Right ventricle myocardium inferior (tissue), 1 donor: ENCODE measurements at regions not wholly inside any gene's neighbourhood (a gene's known extent, or its start where the extent isn't known, plus 50 kb on each side); places are given as distances from the start of the nearest gene placed in this dataset.

Experiments
- ATAC-seq: fragments of 200-7000 bp; cut with Tn5 transposase; one replicate; pipeline ENCODE4 v1.9.1; 2020; ENCODE audit warnings: mild to moderate bottlenecking, moderate library complexity
- DNase-seq: peaks from one replicate; pipeline ENCODE4 v3.0.0; 2021; ENCODE audit errors: missing footprints
- intact Hi-C: fragments of 100-400 bp; cut with DNase I; formaldehyde crosslinking; loops from one replicate; pipeline ENCODE4 v1.11.0; 2022
- donor health status: DM: no; HTN: yes; CAD: no; lungs with severe emphysema.

DNA sequence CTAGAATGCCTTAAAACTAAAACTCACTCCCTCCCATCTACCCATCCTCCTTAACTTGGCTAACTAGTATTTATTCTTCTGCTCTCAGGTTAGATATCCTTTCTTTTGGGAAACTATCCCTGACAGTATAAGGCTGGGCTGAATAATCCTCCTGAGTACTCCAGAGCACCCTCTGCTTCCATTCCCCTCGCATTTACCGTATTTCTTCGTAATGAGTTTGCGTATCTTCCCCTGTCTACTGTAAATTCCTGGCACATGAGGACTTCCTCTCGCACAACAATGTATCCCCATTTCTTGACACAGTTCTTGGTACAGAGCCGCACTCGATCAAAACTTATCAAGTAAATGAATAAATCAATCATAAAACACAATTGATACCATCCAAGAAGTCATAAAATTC is 82.9 kb upstream of the AKAP13 start:
- intact Hi-C loops: loop anchor here (2.0 to 10.0 kb wide), 2 partner anchors 417 to 541 kb away; no protein-coding TSS in a partner anchor
- no peak for ATAC-seq
- DNase-seq: no peak

GRCh38 chr15:85298366-85298765 is 82.0 kb upstream of the AKAP13 start:
- intact Hi-C loops: loop anchor here (10.0 kb wide), 1 partner anchor 416 kb away; no protein-coding TSS in a partner anchor
- ATAC-seq (no peak), DNase-seq (no peak)

DNA sequence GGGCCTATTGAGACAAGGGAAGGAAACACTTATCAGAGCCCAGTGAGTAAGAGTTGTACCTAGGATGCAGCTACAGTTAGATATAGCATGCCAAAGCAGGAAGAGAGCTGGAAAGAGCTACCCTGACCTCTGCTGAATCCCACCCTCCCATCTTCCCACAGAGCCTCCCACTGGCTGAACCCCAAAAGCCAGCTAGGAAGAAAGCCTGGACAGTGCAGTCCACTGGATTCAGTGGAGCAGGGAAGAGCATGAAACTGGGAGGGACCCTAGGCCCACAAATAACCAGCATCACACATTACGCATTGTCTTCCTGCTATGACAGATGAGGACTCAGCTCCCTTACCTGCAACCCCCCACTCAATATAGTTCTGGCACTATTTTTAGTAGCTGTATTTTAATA is 81.5 kb upstream of the AKAP13 start:
- intact Hi-C loops: loop anchor here (10.0 kb wide), 1 partner anchor 416 kb away; no protein-coding TSS in a partner anchor

DNA sequence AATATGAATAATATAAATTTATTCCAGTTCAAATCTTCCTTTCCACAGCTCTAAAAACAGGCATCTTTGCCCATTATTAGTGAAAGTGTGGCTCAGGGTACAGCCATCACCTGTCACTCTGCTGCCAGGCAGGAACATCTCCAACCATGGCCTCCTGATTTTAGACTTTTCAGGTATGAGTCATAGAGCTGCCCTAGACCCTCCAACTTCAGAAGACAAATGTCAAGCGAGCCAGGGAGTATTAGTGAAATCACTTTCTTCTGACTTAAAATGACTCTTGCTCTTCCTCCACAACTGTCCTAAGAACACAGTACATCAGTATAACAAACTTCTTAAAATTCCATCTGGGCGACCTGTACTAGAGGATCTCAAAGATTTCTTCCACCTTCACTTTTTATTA is 78.1 kb upstream of the AKAP13 start:
- intact Hi-C loops: no loop called here
- no peak for DNase-seq
- ATAC-seq: no peak

More for the DNA sequence above, 81.5 kb upstream of the AKAP13 start:
- no peak for ATAC-seq
- DNase-seq: no peak

GRCh38 chr15:85305050-85305449 is 75.4 kb upstream of the AKAP13 start:
- ATAC-seq: no peak
- DNase-seq: no peak
- intact Hi-C loops: no loop called here

GRCh38 chr15:85306946-85307686 is 73.3 kb upstream of the AKAP13 start:
- DNase-seq (no peak), ATAC-seq (no peak)
- intact Hi-C loops: no loop called here

DNA sequence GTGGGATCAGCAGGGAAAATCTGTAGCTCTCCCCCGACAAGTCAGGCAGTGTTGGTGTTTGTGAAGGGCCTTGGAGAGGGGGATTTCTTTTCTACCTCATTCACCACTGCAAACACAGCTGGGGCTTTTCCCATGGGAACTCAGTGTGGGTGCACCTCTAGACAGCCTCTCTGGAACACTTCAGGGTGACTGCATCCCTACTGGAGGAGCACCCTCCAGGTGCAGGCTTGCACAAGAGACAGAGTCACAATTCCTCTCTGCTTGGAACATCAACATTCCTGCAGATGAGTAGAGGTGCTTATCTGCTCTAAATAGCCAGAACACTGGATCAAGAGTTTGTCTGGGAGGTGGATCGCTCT is 72.7 kb upstream of the AKAP13 start:
- no peak for ATAC-seq
- intact Hi-C loops: no loop called here
- no peak for DNase-seq

- intact Hi-C loops: no loop called here
- no peak for DNase-seq
- ATAC-seq: no peak
These were observed 68.8 kb upstream of the AKAP13 start for GRCh38 chr15:85311647-85312046.

DNA sequence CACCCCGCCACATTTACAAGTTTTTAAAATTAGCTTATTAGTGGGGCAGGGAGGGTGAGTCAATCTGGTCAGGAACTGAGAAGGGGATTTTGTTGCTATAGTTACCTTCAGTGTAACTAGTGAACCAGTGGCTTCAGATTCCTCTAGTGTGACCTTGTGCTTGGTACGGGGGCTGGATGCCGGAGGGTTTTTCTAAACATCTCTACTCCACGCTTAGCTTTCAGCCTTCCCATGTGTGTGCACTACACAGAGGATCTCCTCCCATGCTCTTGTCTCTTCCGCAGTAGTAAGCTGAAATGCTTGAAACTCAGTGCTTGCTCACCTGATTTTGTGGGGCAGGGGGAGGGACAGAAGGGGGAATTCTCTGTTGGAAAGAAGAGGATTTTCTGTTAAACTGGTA is 67.9 kb upstream of the AKAP13 start:
- intact Hi-C loops: no loop called here
- ATAC-seq (no peak), DNase-seq (no peak)

DNA sequence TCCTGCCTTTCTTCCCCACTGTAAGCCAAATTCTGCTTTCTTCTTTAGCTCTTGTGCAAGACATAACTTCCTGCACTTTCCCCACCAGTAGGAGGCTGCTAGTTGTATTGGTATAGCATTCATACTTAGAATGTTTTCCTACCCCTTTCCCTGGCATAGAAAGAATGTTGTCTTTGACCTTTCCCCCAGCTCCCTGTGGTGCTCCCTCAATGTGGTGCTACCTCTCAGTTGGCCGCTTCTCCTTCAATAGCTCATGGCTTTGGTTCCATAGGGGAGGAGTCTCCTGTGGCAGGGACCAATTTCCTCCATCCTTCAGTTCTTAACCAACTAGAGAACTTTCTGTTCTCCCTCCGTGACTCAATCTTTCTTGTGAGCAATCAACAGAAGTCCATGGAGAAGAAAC is 67.5 kb upstream of the AKAP13 start:
- ATAC-seq: no peak
- no peak for DNase-seq
- intact Hi-C loops: no loop called here

DNA sequence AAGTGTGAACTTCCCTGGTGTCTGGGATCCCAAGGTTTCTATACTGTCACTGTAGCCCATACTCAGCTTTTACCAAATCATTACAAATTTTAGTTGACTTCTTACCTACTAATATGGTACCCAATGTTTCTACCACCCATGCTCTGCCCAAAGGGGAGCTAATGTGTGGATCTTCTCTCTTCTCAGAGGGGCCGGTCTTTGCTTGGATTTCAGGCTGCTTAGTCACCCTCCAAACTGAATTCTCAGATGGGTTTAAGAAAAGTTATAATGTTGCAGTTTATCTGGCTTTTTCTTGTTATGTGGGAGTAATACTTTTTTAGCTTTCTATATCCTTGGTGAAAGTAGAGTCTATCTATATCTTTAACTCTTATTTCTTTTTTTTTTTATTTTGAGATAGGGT is 67.1 kb upstream of the AKAP13 start:
- intact Hi-C loops: no loop called here
- DNase-seq (no peak), ATAC-seq (no peak)

DNA sequence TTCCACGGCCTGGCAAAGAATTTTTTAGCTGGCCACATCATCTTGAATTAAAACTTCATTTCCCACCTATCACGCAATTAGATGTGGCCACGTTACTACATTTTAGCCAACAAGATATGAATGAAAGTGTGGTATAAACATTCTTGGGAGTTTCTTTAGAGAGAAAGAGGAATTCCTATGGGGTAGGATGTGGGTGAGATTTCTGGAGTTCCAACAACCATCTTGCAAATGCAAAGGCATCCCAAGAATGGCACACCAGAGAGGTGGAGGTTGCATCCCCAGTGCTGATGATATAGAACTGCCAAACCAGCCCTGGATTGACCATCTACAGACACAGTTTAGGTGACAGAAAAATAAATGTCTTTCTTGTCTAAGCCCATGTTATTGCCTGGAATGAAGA is 66.3 kb upstream of the AKAP13 start:
- intact Hi-C loops: no loop called here
- no peak for ATAC-seq
- DNase-seq: no peak

GRCh38 chr15:85314633-85315032 is 65.8 kb upstream of the AKAP13 start:
- no peak for ATAC-seq
- no peak for DNase-seq
- intact Hi-C loops: no loop called here

- ATAC-seq (no peak), DNase-seq (no peak)
- intact Hi-C loops: no loop called here
These were observed 64.0 kb upstream of the AKAP13 start for GRCh38 chr15:85316244-85316934.

DNA sequence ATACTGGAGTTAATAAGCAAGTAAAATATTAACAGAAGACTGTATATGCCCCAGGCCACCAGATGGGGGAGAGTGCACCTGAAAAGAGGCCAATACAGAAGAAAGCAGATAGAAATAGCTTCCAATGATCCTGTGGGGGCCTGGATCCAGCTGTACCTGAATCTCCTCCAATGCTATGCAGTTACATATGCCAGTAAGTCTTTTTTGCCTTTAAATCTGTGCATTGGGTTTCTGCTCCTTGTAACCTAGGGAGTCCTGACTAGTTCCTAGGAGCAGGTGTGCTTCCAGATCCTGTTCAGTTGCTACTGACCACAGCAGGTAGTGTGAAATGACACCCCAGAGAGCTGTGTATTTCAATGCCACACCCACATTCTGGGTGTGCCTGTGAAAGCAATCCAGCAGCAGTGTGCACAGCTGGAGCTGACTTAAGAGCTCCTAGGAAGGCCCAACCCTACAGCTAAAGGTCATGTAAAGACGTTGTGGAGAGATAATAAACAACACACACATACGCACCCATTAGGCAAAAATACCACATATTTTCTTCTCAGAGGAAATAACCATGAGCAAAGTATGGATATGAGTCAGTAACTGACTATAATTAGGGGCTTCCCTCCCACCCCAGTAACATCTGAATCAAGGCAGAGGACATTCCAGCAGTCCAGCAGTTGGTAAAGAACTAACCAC is 62.2 kb upstream of the AKAP13 start:
- ATAC-seq: no peak
- intact Hi-C loops: no loop called here
- DNase-seq: no peak

DNA sequence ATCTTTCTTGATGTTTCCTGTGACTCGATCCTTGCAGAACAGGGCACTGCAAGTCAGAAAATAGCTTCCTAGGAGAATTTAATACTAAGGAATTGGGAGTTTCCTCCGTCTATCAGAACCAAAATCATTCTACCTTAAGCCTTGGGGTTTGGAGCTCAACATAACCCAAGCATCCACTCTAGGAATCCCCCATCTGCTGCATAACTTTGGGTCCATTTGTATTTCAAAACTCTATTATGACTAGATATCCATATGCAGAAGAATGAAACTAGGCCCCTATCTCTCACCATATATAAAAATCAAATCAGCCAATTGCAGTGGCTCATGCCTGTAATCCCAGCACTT is 61.7 kb upstream of the AKAP13 start:
- ATAC-seq (no peak), DNase-seq (no peak)
- intact Hi-C loops: no loop called here

DNA sequence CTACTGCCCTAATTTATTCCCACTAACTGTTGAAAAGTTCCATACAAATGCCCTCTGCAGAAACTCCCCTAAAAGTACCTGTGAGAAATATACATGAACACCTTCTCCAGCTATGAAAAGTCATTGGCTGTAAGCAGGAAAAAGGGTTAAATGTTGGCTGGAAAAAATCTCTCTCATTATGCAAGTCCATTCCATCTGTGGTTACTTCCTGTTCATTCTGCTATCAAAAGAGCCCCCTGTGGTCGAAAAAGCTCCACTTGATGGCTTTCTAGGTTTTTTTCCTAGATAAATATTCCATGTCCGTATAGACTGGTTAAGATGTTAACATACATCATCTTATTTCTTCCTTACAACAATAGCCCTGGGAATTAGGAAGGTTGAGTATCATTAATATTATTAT is 56.2 kb upstream of the AKAP13 start:
- intact Hi-C loops: no loop called here
- ATAC-seq: no peak
- DNase-seq: no peak

- intact Hi-C loops: no loop called here
- DNase-seq: no peak
- no peak for ATAC-seq
These were observed 54.6 kb upstream of the AKAP13 start for GRCh38 chr15:85325834-85326233.

- DNase-seq (no peak), ATAC-seq (no peak)
- intact Hi-C loops: no loop called here
These were observed 54.1 kb upstream of the AKAP13 start for GRCh38 chr15:85326291-85326690.

DNA sequence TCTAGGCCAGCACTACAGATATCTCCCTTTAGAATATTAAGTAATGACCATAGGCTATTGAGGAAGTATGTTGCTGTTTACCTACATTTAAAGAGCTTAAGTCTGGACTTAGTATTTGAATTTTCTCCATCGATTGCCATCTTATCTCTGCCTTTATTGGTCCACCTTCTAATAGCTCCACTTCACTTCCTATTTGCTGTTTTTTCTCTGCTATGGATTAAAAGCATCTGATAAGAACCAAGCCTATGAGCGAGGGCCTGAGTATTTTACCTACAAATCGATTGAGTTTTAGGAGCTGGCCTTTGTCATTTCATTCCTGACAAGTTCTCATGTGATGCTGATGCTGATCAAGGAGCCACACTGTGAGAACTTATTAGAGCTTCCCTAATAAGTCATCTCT is 52.6 kb upstream of the AKAP13 start:
- DNase-seq (no peak), ATAC-seq (no peak)
- intact Hi-C loops: no loop called here
